ENCODE measurements at regions not wholly inside any gene's neighbourhood (a gene's known extent, or its start where the extent isn't known, plus 50 kb on each side); places are given as distances from the start of the nearest gene placed in this dataset.

GRCh38 chr18:67612281-67612680 lies 95.8 kb upstream of the DSEL start:
- no peak for ATAC-seq (ENCODE audit: low read depth)
- Mint-ChIP-seq H3K4me1 (no peaks in the 10 kb centered on the region), H3K9me3 (peaks cover 2% of the 10 kb centered on the region), H3K4me3 (no peak overlapping the region), H3K27ac (no peak overlapping the region), H3K36me3 (ENCODE audit: low read depth) (no peaks in the 10 kb centered on the region), H3K27me3 (no peaks in the 10 kb centered on the region)
- intact Hi-C loops (cut with micrococcal nuclease) = no loop called here
- CTCF ChIA-PET = no interaction called here
- TF ChIP-seq CTCF (IDR thresholded peaks at IDR 0.05) = no peak
- POLR2A ChIA-PET = no interaction called here
- no peak for DNase-seq

GRCh38 chr18:67608615-67609273 lies 92.2 kb upstream of the DSEL start:
- Mint-ChIP-seq H3K27ac (no peak overlapping the region), H3K36me3 (ENCODE audit: low read depth) (no peaks in the 10 kb centered on the region), H3K27me3 (no peaks in the 10 kb centered on the region), H3K9me3 (peaks cover 2% of the 10 kb centered on the region), H3K4me3 (no peak overlapping the region), H3K4me1 (no peaks in the 10 kb centered on the region)
- ChIA-PET POLR2A (no interaction called here), CTCF (no interaction called here)
- ATAC-seq (ENCODE audit: low read depth) (no peak), DNase-seq (no peak)
- no peak for TF ChIP-seq CTCF (IDR thresholded peaks at IDR 0.05)
- intact Hi-C loops (cut with micrococcal nuclease) = no loop called here

GRCh38 chr18:67608191-67608590 lies 91.7 kb upstream of the DSEL start:
- H3K9me3 Mint-ChIP-seq = peaks cover 2% of the 10 kb centered on the region
- H3K4me1 Mint-ChIP-seq = no peaks in the 10 kb centered on the region
- H3K27ac Mint-ChIP-seq = no peak overlapping the region
- no peaks in the 10 kb centered on the region for H3K36me3 Mint-ChIP-seq (ENCODE audit: low read depth)
- DNase-seq (no peak), ATAC-seq (ENCODE audit: low read depth) (no peak)
- intact Hi-C loops (cut with micrococcal nuclease) = no loop called here
- CTCF ChIA-PET = no interaction called here
- no peak overlapping the region for H3K4me3 Mint-ChIP-seq
- H3K27me3 Mint-ChIP-seq = no peaks in the 10 kb centered on the region
- POLR2A ChIA-PET = no interaction called here
- TF ChIP-seq CTCF (IDR thresholded peaks at IDR 0.05) = no peak

- Mint-ChIP-seq H3K4me1 (peaks cover 13% of the 10 kb centered on the region), H3K27me3 (no peaks in the 10 kb centered on the region), H3K9me3 (peaks cover 2% of the 10 kb centered on the region), H3K27ac (no peak overlapping the region), H3K36me3 (ENCODE audit: low read depth) (no peaks in the 10 kb centered on the region), H3K4me3 (no peak overlapping the region)
- ChIA-PET CTCF (no interaction called here), POLR2A (no interaction called here)
- intact Hi-C loops (cut with micrococcal nuclease) = no loop called here
- TF ChIP-seq CTCF (IDR thresholded peaks at IDR 0.05) = no peak
- ATAC-seq (ENCODE audit: low read depth) = no peak
- DNase-seq = no peak
These were observed 84.0 kb upstream of the DSEL start for GRCh38 chr18:67600181-67601180.

- POLR2A ChIA-PET = no interaction called here
- Mint-ChIP-seq H3K9me3 (peaks cover 9% of the 10 kb centered on the region), H3K27me3 (no peaks in the 10 kb centered on the region), H3K4me3 (no peak overlapping the region), H3K36me3 (ENCODE audit: low read depth) (no peaks in the 10 kb centered on the region), H3K27ac (no peak overlapping the region), H3K4me1 (peaks cover 13% of the 10 kb centered on the region)
- DNase-seq (no peak), ATAC-seq (ENCODE audit: low read depth) (no peak)
- TF ChIP-seq CTCF (IDR thresholded peaks at IDR 0.05) = no peak
- intact Hi-C loops (cut with micrococcal nuclease) = no loop called here
- CTCF ChIA-PET = no interaction called here
These were observed 82.8 kb upstream of the DSEL start for GRCh38 chr18:67599277-67599676.
